ENCODE measurements at regions not wholly inside any gene's neighbourhood (a gene's known extent, or its start where the extent isn't known, plus 50 kb on each side); places are given as distances from the start of the nearest gene placed in this dataset.

DNA sequence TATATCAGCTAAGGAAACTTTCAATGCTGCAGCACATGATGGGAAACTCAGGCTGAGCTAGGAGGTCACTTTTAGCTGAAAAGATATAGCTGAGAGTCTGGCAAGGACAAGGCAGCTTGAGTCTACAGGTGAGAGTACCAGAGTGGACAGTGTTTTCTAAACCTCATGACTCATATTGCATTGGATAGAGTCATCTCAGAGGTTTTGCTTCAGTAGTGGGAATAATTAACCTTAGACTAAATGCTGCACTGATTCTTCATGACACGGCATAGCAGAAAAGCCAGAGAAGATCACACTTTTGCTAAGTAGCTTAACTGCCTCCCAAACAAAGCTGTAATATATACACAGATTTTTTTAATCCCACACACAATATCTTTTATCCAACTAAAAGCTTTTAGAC, 865.0 kb upstream of the CDH2 start:
- TF ChIP-seq, protein P1, sequence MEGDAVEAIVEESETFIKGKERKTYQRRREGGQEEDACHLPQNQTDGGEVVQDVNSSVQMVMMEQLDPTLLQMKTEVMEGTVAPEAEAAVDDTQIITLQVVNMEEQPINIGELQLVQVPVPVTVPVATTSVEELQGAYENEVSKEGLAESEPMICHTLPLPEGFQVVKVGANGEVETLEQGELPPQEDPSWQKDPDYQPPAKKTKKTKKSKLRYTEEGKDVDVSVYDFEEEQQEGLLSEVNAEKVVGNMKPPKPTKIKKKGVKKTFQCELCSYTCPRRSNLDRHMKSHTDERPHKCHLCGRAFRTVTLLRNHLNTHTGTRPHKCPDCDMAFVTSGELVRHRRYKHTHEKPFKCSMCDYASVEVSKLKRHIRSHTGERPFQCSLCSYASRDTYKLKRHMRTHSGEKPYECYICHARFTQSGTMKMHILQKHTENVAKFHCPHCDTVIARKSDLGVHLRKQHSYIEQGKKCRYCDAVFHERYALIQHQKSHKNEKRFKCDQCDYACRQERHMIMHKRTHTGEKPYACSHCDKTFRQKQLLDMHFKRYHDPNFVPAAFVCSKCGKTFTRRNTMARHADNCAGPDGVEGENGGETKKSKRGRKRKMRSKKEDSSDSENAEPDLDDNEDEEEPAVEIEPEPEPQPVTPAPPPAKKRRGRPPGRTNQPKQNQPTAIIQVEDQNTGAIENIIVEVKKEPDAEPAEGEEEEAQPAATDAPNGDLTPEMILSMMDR (IDR thresholded peaks at IDR 0.05) = no peak
- no peak for TF ChIP-seq POLR2A (IDR thresholded peaks at IDR 0.05)

All from heart left ventricle (tissue), 13 donors.